HG02759 (cell line): ENCODE measurements at regions not wholly inside any gene's neighbourhood (a gene's known extent, or its start where the extent isn't known, plus 50 kb on each side); places are given as distances from the start of the nearest gene placed in this dataset.
"Not testable (repeated sequence)": the region's sequence is repeated elsewhere in the genome, so short reads cannot be mapped to it uniquely, and the experiment has no call there.

ENCODE experiments used
- ATAC-seq: cut with Tn5 transposase; IDR thresholded peaks from one replicate; pipeline ENCODE4 v1.9.1; 2021; ENCODE audit warnings: mild to moderate bottlenecking, moderate library complexity; ENCODE audit not compliant: unreplicated experiment

- no peak for ATAC-seq
Measured at GRCh38 chr11:57871231-57871630, 109.6 kb downstream of the CTNND1 start.

- no peak for ATAC-seq
Measured at GRCh38 chr11:57873196-57873911, 111.8 kb downstream of the CTNND1 start.

- ATAC-seq = no peak
Measured at GRCh38 chr11:57874981-57875380, 113.4 kb downstream of the CTNND1 start.

- ATAC-seq = no peak
Measured at GRCh38 chr11:57881647-57882046, 120.0 kb downstream of the CTNND1 start.

GRCh38 chr11:57883630-57884029, 122.0 kb downstream of the CTNND1 start:
- ATAC-seq = no peak

GRCh38 chr11:57885298-57886050, 123.9 kb downstream of the CTNND1 start:
- ATAC-seq = no peak

GRCh38 chr11:57888386-57888785, 126.8 kb downstream of the CTNND1 start:
- no peak for ATAC-seq

- no peak for ATAC-seq
Measured at GRCh38 chr11:57890521-57890920, 128.9 kb downstream of the CTNND1 start.

- ATAC-seq = not testable (repeated sequence)
Measured at GRCh38 chr11:57893200-57893599, 130.5 kb upstream of the OR9Q1 start.

- ATAC-seq = no peak
Measured at GRCh38 chr11:57896361-57897145, 127.1 kb upstream of the OR9Q1 start.

- no peak for ATAC-seq
Measured at GRCh38 chr11:57899378-57899777, 124.3 kb upstream of the OR9Q1 start.

GRCh38 chr11:57900320-57900719, 123.4 kb upstream of the OR9Q1 start:
- ATAC-seq = no peak

GRCh38 chr11:57901278-57901677, 122.4 kb upstream of the OR9Q1 start:
- ATAC-seq = no peak

- ATAC-seq = no peak
Measured at GRCh38 chr11:57901756-57902155, 121.9 kb upstream of the OR9Q1 start.

- no peak for ATAC-seq
Measured at GRCh38 chr11:57903011-57903410, 120.7 kb upstream of the OR9Q1 start.

GRCh38 chr11:57903441-57904123, 120.1 kb upstream of the OR9Q1 start:
- peak; percentile 95 for ATAC-seq

- ATAC-seq = no peak
Measured at GRCh38 chr11:57904376-57904775, 119.3 kb upstream of the OR9Q1 start.

- no peak for ATAC-seq
Measured at GRCh38 chr11:57905439-57905838, 118.2 kb upstream of the OR9Q1 start.

- ATAC-seq = not testable (repeated sequence)
Measured at GRCh38 chr11:57908399-57908798, 115.3 kb upstream of the OR9Q1 start.

GRCh38 chr11:57911522-57911921, 112.2 kb upstream of the OR9Q1 start:
- not testable (repeated sequence) for ATAC-seq
